Cardiac muscle cell (in vitro differentiated cells and primary cell): ENCODE measurements at regions not wholly inside any gene's neighbourhood (a gene's known extent, or its start where the extent isn't known, plus 50 kb on each side); places are given as distances from the start of the nearest gene placed in this dataset.

ENCODE experiments used
- DNase-seq, 2 donors: peaks; one replicate each; pipeline versions ENCODE4 v3.0.0 to v3.0.0-alpha.2; 2010 to 2017; ENCODE audit warnings: low read depth in 1 of 2, low spot score in 1 of 2
- H3K27ac ChIP-seq: fragments of 200-600 bp; sonication (generic); 2 replicates; pipeline ENCODE4 v1.5.1; 2016
- H3K27me3 ChIP-seq: fragments of 200-600 bp; sonication (generic); 2 replicates; pipeline ENCODE4 v1.6.0; 2016; ENCODE audit warnings: control low read depth
- H3K36me3 ChIP-seq: fragments of 200-600 bp; sonication (generic); 2 replicates; pipeline ENCODE4 v1.5.1; 2016; ENCODE audit warnings: control low read depth
- H3K4me1 ChIP-seq: fragments of 200-600 bp; sonication (generic); 2 replicates; pipeline ENCODE4 v1.8.1; 2017; ENCODE audit warnings: low read depth, mild to moderate bottlenecking, mixed run types
- H3K4me3 ChIP-seq: fragments of 200-600 bp; sonication (generic); 2 replicates; pipeline ENCODE4 v1.5.1; 2016; ENCODE audit warnings: mild to moderate bottlenecking
- H3K9me3 ChIP-seq: fragments of 200-600 bp; sonication (generic); 2 replicates; pipeline ENCODE4 v1.5.1; 2017; ENCODE audit warnings: low read depth, mild to moderate bottlenecking, control low read depth
- TF ChIP-seq, protein P1 (sequence below): IDR thresholded peaks from 2 replicates; pipeline ENCODE4 v1.5.1; 2012; ENCODE audit warnings: low read depth, mild to moderate bottlenecking, low read length

DNA sequence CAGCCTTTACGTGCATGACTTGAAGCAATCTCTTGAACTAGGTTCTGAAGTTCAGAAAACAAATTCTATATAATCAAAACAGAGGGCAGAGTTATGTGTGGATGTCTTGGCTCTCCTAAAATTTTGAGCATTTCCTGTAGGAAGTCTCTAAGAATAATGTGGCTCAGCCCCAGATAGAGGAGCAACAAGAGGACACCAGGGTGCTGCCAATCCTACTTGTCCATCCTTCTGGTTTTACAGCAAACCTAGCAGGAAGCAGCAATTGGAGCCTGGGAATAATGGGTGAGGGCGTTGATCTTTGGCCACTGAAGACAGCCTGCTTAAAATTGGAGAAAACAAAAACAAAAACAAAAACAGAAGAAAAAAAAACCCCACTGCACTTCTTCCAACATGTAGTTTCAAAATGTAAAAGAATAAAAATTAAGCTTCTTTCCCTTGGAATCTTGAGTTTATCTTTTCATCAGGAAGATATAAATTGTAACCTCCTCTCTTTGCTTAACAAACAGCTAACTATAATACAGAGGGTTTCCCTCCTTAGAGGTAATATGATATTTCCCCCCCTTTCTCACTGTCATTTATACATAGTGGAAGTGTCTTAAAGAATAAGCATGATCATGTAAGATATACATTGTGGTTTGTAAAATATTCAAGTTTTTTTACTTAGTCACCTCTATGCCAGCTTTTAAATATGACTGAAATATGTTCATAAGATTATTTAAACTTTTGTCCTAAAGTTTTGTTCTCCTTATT, 130.6 kb downstream of the FBXO8 start:
- no peak overlapping the region for H3K4me3 ChIP-seq
- TF ChIP-seq, protein P1, sequence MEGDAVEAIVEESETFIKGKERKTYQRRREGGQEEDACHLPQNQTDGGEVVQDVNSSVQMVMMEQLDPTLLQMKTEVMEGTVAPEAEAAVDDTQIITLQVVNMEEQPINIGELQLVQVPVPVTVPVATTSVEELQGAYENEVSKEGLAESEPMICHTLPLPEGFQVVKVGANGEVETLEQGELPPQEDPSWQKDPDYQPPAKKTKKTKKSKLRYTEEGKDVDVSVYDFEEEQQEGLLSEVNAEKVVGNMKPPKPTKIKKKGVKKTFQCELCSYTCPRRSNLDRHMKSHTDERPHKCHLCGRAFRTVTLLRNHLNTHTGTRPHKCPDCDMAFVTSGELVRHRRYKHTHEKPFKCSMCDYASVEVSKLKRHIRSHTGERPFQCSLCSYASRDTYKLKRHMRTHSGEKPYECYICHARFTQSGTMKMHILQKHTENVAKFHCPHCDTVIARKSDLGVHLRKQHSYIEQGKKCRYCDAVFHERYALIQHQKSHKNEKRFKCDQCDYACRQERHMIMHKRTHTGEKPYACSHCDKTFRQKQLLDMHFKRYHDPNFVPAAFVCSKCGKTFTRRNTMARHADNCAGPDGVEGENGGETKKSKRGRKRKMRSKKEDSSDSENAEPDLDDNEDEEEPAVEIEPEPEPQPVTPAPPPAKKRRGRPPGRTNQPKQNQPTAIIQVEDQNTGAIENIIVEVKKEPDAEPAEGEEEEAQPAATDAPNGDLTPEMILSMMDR, result no peak
- no peaks in the 10 kb centered on the region for H3K27me3 ChIP-seq
- H3K9me3 ChIP-seq, result no peaks in the 10 kb centered on the region
- peak in 1 of 2 donors; percentile 20 for DNase-seq
- H3K27ac ChIP-seq, result no peak overlapping the region
- peaks cover 10% of the 10 kb centered on the region for H3K4me1 ChIP-seq
- H3K36me3 ChIP-seq, result no peaks in the 10 kb centered on the region

GRCh38 chr4:174147863-174148262, 135.6 kb downstream of the FBXO8 start:
- TF ChIP-seq, protein P1, result no peak
- no peak for DNase-seq
- Histone ChIP-seq H3K27ac (no peak overlapping the region), H3K4me3 (no peak overlapping the region), H3K4me1 (no peaks in the 10 kb centered on the region), H3K27me3 (no peaks in the 10 kb centered on the region), H3K36me3 (no peaks in the 10 kb centered on the region), H3K9me3 (no peaks in the 10 kb centered on the region)

DNA sequence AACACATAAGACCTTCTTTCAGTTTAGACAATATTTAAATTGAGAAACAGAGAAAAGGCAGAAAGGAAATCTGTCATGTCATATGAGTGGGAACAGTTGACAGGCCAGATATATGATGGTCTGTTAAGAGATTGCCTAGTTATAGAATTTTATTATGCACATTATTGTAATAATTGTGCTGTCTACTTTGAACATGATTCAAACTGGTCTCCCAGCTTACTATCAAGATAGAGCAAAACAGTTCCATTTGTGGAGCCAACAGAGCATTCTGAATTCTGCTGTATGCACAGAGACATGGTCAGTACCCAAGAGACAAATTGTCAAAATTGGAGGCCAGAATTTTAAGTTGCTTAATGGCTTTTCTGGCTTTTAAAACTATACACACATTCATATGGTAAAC, 139.4 kb downstream of the FBXO8 start:
- H3K27ac ChIP-seq, result no peak overlapping the region
- no peaks in the 10 kb centered on the region for H3K27me3 ChIP-seq
- no peaks in the 10 kb centered on the region for H3K9me3 ChIP-seq
- H3K4me3 ChIP-seq, result no peak overlapping the region
- TF ChIP-seq, protein P1, result no peak
- no peaks in the 10 kb centered on the region for H3K36me3 ChIP-seq
- H3K4me1 ChIP-seq, result no peaks in the 10 kb centered on the region
- DNase-seq, result no peak

DNA sequence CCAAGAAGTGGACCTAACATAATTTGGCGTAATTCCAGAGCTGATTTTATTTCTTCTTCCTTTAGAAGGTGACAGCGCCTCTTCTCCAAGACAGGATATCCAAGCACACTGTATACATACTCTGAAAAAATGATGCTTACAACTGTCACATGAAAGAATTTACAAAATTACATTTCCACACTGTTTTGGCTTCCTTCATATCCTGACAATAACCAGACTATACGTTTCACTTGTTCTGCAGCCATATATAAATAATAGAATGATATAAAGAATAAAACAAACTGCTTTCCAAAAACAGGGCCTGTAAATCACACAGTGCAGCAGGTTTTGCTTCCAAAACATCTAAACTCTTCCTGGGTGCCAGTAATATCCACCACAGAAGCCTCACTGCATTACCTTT, 141.6 kb downstream of the FBXO8 start:
- Histone ChIP-seq H3K27me3 (no peaks in the 10 kb centered on the region), H3K4me3 (no peak overlapping the region), H3K4me1 (no peaks in the 10 kb centered on the region), H3K36me3 (no peaks in the 10 kb centered on the region), H3K27ac (no peak overlapping the region), H3K9me3 (no peaks in the 10 kb centered on the region)
- TF ChIP-seq, protein P1, result no peak
- DNase-seq, result no peak

DNA sequence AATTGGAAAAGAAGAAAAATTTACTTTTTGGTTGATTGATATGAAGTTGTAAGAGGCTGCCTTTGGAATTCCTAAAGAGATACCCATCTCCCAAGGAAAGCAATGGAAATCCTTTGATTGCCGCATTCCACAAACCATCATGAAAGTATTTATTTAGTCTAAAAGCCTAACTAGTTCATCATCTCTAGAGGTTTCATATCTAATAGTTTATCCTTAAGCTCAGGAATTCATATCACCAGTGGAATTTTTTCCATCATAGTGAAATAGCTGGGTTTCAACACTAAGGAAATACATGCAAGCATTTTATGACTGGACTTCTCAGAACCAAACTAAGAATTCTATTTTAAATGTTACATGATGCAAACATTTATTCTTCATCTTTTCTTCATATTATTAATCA, 144.9 kb downstream of the FBXO8 start:
- Histone ChIP-seq H3K36me3 (no peaks in the 10 kb centered on the region), H3K27me3 (no peaks in the 10 kb centered on the region), H3K4me1 (no peaks in the 10 kb centered on the region), H3K9me3 (no peaks in the 10 kb centered on the region), H3K27ac (no peak overlapping the region), H3K4me3 (no peak overlapping the region)
- DNase-seq, result no peak
- TF ChIP-seq, protein P1, result no peak
